GM13976 (cell line): ENCODE measurements at regions not wholly inside any gene's neighbourhood (a gene's known extent, or its start where the extent isn't known, plus 50 kb on each side); places are given as distances from the start of the nearest gene placed in this dataset.
"Not testable (repeated sequence)": the region's sequence is repeated elsewhere in the genome, so short reads cannot be mapped to it uniquely, and the experiment has no call there.

ENCODE experiments used
- DNase-seq: peaks from one replicate; pipeline ENCODE4 v3.0.0; 2012; ENCODE audit warnings: low spot score
- CTCF ChIP-seq: IDR thresholded peaks from 2 replicates; pipeline ENCODE4 v1.5.1; 2012; ENCODE audit warnings: borderline replicate concordance, mild to moderate bottlenecking; ENCODE audit not compliant: insufficient read depth; ENCODE audit errors: extremely low read depth, missing control alignments, control extremely low read depth
- in situ Hi-C: fragments of 300-500 bp; cut with MboI; formaldehyde crosslinking; loops from one replicate; pipeline ENCODE4 v1.12.0; 2022; ENCODE audit warnings: low sequenced_read_pairs, mixed read lengths, inconsistent platforms; ENCODE audit not compliant: unreplicated experiment

GRCh38 chrX:104370089-104370488 is 115.4 kb upstream of the ESX1 start:
- TF ChIP-seq CTCF = no peak
- in situ Hi-C loops = no loop called here
- DNase-seq = no peak

GRCh38 chrX:104360774-104361173 is 106.0 kb upstream of the ESX1 start:
- DNase-seq, in situ Hi-C loops: not testable (repeated sequence)

GRCh38 chrX:104359124-104359523 is 104.4 kb upstream of the ESX1 start:
- in situ Hi-C loops = no loop called here
- TF ChIP-seq CTCF = no peak
- DNase-seq = no peak

- DNase-seq = no peak
- in situ Hi-C loops = no loop called here
- TF ChIP-seq CTCF = no peak
These were observed 96.5 kb upstream of the ESX1 start for GRCh38 chrX:104351173-104351769.

GRCh38 chrX:104347860-104348259 is 93.1 kb upstream of the ESX1 start:
- in situ Hi-C loops = no loop called here
- DNase-seq = no peak
- no peak for TF ChIP-seq CTCF

- DNase-seq = no peak
- TF ChIP-seq CTCF = peak; percentile 17
- in situ Hi-C loops = no loop called here
These were observed 88.8 kb upstream of the ESX1 start for GRCh38 chrX:104343428-104344129.

- DNase-seq = no peak
- TF ChIP-seq CTCF = no peak
- in situ Hi-C loops = no loop called here
These were observed 87.3 kb upstream of the ESX1 start for GRCh38 chrX:104342065-104342464.
